T-cell (primary cell): ENCODE measurements at regions not wholly inside any gene's neighbourhood (a gene's known extent, or its start where the extent isn't known, plus 50 kb on each side); places are given as distances from the start of the nearest gene placed in this dataset.
"Not testable (repeated sequence)": the region's sequence is repeated elsewhere in the genome, so short reads cannot be mapped to it uniquely, and the experiment has no call there.

Experiments used
- ATAC-seq, 4 experiments: fragments of 200-7000 bp in 3 of 4; fragments of 150-1000 bp in 1 of 4; cut with Tn5 transposase; replicated peaks in 1 of 4; 1 replicate in 3 of 4; 2 replicates in 1 of 4; pipeline ENCODE4 v1.10.0; 2021; ENCODE audit warnings: moderate library complexity in 3 of 4, mild to moderate bottlenecking in 2 of 4, moderate number of reproducible peaks in 1 of 4
- CTCF ChIA-PET, 2 donors: fragments of 300-600 bp; sonication (Branson Sonifier 250); formaldehyde crosslinking; loops; one replicate each; lab custom pipeline; 2022; ENCODE audit warnings: antibody characterized with exemption in 2 of 2; lab: Charles Lee
- POLR2A ChIA-PET, 2 donors: fragments of 300-600 bp; sonication (Branson Sonifier 250); formaldehyde crosslinking; loops; one replicate each; lab custom pipeline; 2022; ENCODE audit warnings: antibody characterized with exemption in 2 of 2; lab: Charles Lee
- DNase-seq, 35 experiments: peaks; one replicate each; pipeline versions ENCODE4 v3.0.0 to v3.0.0-alpha.2; 2013 to 2023
- H3K27ac ChIP-seq: one replicate; pipeline ENCODE4 v1.5.1; 2013; ENCODE audit warnings: low read length
- H3K27me3 ChIP-seq, 2 experiments: replicated peaks in 1 of 2; 1 replicate in 1 of 2; 2 replicates in 1 of 2; pipeline versions ENCODE4 v1.6.1 to v1.7.0; 2013; ENCODE audit warnings: low read length in 1 of 2, mixed read lengths in 1 of 2; ENCODE audit not compliant: control insufficient read depth in 2 of 2, insufficient read depth in 2 of 2; ENCODE audit errors: extremely low read depth in 1 of 2
- H3K36me3 ChIP-seq, 2 donors: 1 replicate in 1 of 2; 2 replicates in 1 of 2; pipeline versions ENCODE4 v1.6.1 to v1.7.0; 2013; ENCODE audit warnings: low read length in 1 of 2; ENCODE audit not compliant: control insufficient read depth in 2 of 2, insufficient read depth in 1 of 2; ENCODE audit errors: extremely low read depth in 1 of 2
- H3K4me1 ChIP-seq, 2 experiments: 1 replicate in 1 of 2; 2 replicates in 1 of 2; pipeline versions ENCODE4 v1.6.1 to v1.7.0; 2013; ENCODE audit warnings: low read length in 2 of 2, mixed read lengths in 1 of 2; ENCODE audit not compliant: insufficient read depth in 2 of 2, control insufficient read depth in 1 of 2; ENCODE audit errors: extremely low read depth in 1 of 2
- H3K4me3 ChIP-seq, 2 donors: 1 replicate in 1 of 2; 2 replicates in 1 of 2; pipeline versions ENCODE4 v1.5.1 to v1.7.0; 2013; ENCODE audit warnings: mild to moderate bottlenecking in 2 of 2, low read length in 1 of 2, moderate library complexity in 1 of 2; ENCODE audit not compliant: control insufficient read depth in 1 of 2; ENCODE audit errors: extremely low read depth in 1 of 2
- H3K9me3 ChIP-seq: 2 replicates; pipeline ENCODE4 v1.7.0; 2013
- H3K27ac Mint-ChIP-seq, 2 donors: one replicate each; pipeline ENCODE4 v1.8.0; 2020 to 2021; ENCODE audit warnings: mild to moderate bottlenecking in 2 of 2, mixed read lengths in 2 of 2
- H3K27me3 Mint-ChIP-seq, 2 donors: one replicate each; pipeline ENCODE4 v1.8.0; 2021 to 2022; ENCODE audit warnings: mixed read lengths in 2 of 2
- H3K36me3 Mint-ChIP-seq: one replicate; pipeline ENCODE4 v1.8.0; 2021; ENCODE audit warnings: mixed read lengths
- H3K4me1 Mint-ChIP-seq, 3 donors: one replicate each; pipeline ENCODE4 v1.8.0; 2020 to 2022; ENCODE audit warnings: mixed read lengths in 3 of 3, mild to moderate bottlenecking in 1 of 3
- H3K4me3 Mint-ChIP-seq, 3 donors: one replicate each; pipeline ENCODE4 v1.8.0; 2020 to 2022; ENCODE audit warnings: mild to moderate bottlenecking in 3 of 3, mixed read lengths in 3 of 3, moderate library complexity in 3 of 3
- H3K9me3 Mint-ChIP-seq, 3 donors: one replicate each; pipeline ENCODE4 v1.8.0; 2020 to 2022; ENCODE audit warnings: mixed read lengths in 3 of 3
- WGBS: methylation state at CpG from one replicate; pipeline ENCODE4 v1.1.5; 2013; ENCODE audit warnings: missing lambda C conversion rate; ENCODE audit not compliant: insufficient coverage; 5-methylcytosine and 5-hydroxymethylcytosine counted together

GRCh38 chr3:89947337-89947954, 840.0 kb downstream of the EPHA3 start:
- H3K27me3 Mint-ChIP-seq = no peaks in the 10 kb centered on the region
- ChIA-PET POLR2A (no interaction called here), CTCF (no interaction called here)
- no peak overlapping the region for H3K4me3 ChIP-seq
- no peaks in the 10 kb centered on the region for H3K36me3 Mint-ChIP-seq
- no peaks in the 10 kb centered on the region for H3K9me3 ChIP-seq
- no peaks in the 10 kb centered on the region for H3K36me3 ChIP-seq
- H3K4me1 Mint-ChIP-seq = no peaks in the 10 kb centered on the region
- no peaks in the 10 kb centered on the region for H3K27me3 ChIP-seq
- no peaks in the 10 kb centered on the region for H3K4me1 ChIP-seq
- H3K27ac ChIP-seq = no peak overlapping the region
- no peak for DNase-seq
- peaks cover 5 to 12% (median 9%) of the 10 kb centered on the region in 3 donors for H3K9me3 Mint-ChIP-seq
- H3K4me3 Mint-ChIP-seq = no peak overlapping the region
- H3K27ac Mint-ChIP-seq = no peak overlapping the region
- no peak for ATAC-seq
- 73% methylated on average over 5 of the region's 5 CpGs for WGBS

DNA sequence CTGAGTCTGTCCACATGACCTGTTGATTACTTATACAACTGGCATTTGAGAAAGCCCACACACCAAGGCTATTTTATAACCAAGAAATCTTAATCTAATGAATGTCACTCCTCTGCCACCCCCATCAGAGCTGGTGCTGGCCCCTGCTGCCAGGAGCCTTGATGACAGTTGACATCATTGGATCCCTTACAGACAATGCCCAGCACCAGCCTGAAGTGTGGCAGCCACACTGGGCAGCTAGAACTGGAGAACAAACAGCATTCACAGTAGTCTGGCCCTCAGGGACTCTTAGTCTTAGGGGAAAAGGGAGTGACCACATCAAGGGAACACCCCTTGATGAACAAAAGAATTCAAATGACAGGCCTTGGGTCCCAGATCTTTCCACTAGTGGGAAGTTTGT, 840.6 kb downstream of the EPHA3 start:
- H3K27ac Mint-ChIP-seq = no peak overlapping the region

GRCh38 chr3:89950772-89951171, 843.4 kb downstream of the EPHA3 start:
- Histone ChIP-seq H3K36me3 (no peaks in the 10 kb centered on the region), H3K4me3 (no peak overlapping the region), H3K27me3 (no peaks in the 10 kb centered on the region), H3K9me3 (peaks cover 3% of the 10 kb centered on the region), H3K27ac (no peak overlapping the region), H3K4me1 (no peaks in the 10 kb centered on the region)
- H3K9me3 Mint-ChIP-seq = peaks cover 5 to 12% (median 11%) of the 10 kb centered on the region in 3 donors
- DNase-seq = no peak
- no peaks in the 10 kb centered on the region for H3K27me3 Mint-ChIP-seq
- no peak for ATAC-seq
- no peak overlapping the region for H3K4me3 Mint-ChIP-seq
- WGBS = no CpG with 5 or more reads among the region's 1 CpG
- H3K4me1 Mint-ChIP-seq = no peaks in the 10 kb centered on the region
- H3K36me3 Mint-ChIP-seq = no peaks in the 10 kb centered on the region
- POLR2A ChIA-PET = no interaction called here
- CTCF ChIA-PET = no interaction called here
- no peak overlapping the region for H3K27ac Mint-ChIP-seq

More for the DNA sequence above, 840.6 kb downstream of the EPHA3 start:
- Mint-ChIP-seq H3K27me3 (no peaks in the 10 kb centered on the region), H3K9me3 (peaks cover 5 to 12% (median 9%) of the 10 kb centered on the region in 3 donors), H3K36me3 (no peaks in the 10 kb centered on the region), H3K4me1 (no peaks in the 10 kb centered on the region), H3K4me3 (no peak overlapping the region)
- Histone ChIP-seq H3K4me1 (no peaks in the 10 kb centered on the region), H3K36me3 (no peaks in the 10 kb centered on the region), H3K9me3 (no peaks in the 10 kb centered on the region), H3K27ac (no peak overlapping the region), H3K27me3 (no peaks in the 10 kb centered on the region), H3K4me3 (no peak overlapping the region)
- no peak for ATAC-seq
- CTCF ChIA-PET = no interaction called here
- POLR2A ChIA-PET = no interaction called here
- DNase-seq = no peak

DNA sequence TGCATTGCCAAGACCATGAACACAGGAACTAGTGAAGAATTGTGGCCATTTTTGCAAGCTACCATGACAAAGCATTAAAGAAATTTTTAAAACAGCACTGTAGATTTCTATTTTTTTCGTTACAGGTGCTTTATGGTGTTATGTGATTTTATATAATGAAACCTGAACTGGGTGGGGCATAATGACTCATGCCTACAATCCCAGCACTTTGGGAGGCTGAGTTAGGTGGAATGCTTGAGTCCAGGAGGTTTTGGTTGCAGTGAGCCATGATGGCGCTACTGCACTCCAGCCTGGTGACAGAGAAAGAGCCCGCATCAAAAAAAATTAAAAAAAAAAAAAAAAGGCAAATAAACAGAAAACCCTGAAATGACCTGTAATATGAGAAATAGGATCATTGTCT, 846.7 kb downstream of the EPHA3 start:
- no peak for ATAC-seq
- Histone ChIP-seq H3K27me3 (no peaks in the 10 kb centered on the region), H3K4me3 (no peak overlapping the region), H3K36me3 (no peaks in the 10 kb centered on the region), H3K4me1 (no peaks in the 10 kb centered on the region), H3K9me3 (peaks cover 4% of the 10 kb centered on the region), H3K27ac (no peak overlapping the region)
- Mint-ChIP-seq H3K27me3 (no peaks in the 10 kb centered on the region), H3K36me3 (no peaks in the 10 kb centered on the region), H3K4me3 (no peak overlapping the region), H3K9me3 (peaks cover 5 to 13% (median 7%) of the 10 kb centered on the region in 3 donors), H3K4me1 (no peaks in the 10 kb centered on the region), H3K27ac (no peak overlapping the region)
- ChIA-PET CTCF (no interaction called here), POLR2A (no interaction called here)
- no peak for DNase-seq
- WGBS = 40% methylated on average over 1 of the region's 3 CpGs

DNA sequence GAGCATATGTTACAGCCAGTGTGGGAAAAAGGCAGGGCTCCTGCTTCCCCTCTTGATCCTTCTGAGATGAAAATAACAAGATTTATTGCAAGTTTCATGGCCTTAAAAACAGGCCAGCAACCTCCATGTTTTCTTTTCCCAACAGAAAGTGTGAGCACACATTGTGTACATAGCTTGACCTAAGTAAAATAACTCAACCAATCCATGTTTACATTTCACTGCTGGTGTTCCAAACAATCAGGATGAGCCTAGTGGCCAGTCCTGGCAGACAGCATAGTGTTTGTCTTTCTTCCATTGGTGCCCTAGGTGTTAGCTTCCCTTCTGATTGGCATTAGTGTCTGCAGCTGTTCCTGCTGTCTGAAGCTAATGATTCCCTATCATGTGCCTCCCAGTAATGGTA, 847.7 kb downstream of the EPHA3 start:
- Histone ChIP-seq H3K4me3 (no peak overlapping the region), H3K27me3 (no peaks in the 10 kb centered on the region), H3K27ac (no peak overlapping the region), H3K4me1 (no peaks in the 10 kb centered on the region), H3K9me3 (peaks cover 4% of the 10 kb centered on the region), H3K36me3 (no peaks in the 10 kb centered on the region)
- no peaks in the 10 kb centered on the region for H3K4me1 Mint-ChIP-seq
- CTCF ChIA-PET = no interaction called here
- no peak overlapping the region for H3K27ac Mint-ChIP-seq
- DNase-seq (no peak), ATAC-seq (no peak)
- no peaks in the 10 kb centered on the region for H3K27me3 Mint-ChIP-seq
- no peaks in the 10 kb centered on the region for H3K36me3 Mint-ChIP-seq
- H3K4me3 Mint-ChIP-seq = no peak overlapping the region
- peaks cover 2 to 13% (median 5%) of the 10 kb centered on the region in 3 donors for H3K9me3 Mint-ChIP-seq
- POLR2A ChIA-PET = no interaction called here

DNA sequence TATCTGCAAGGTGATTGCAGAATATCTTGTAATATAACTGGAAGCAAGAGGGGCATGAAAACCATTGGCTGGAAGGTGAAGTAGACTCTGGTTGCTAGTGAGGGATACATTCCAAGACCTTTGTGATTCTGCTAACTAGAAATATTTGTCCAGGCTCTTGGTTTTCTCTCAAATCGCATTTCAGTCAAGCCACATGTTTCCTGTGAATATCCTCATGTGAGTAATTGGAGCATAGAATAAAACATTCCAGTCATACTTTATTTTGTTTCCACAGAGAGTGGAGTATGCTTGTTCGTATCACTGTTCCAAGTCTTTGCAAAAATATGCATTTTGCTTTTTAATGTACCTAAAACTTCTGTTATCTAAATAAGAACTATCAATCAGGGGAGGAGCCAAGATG, 850.0 kb downstream of the EPHA3 start:
- Histone ChIP-seq H3K9me3 (peaks cover 4% of the 10 kb centered on the region), H3K27ac (no peak overlapping the region), H3K4me1 (no peaks in the 10 kb centered on the region), H3K36me3 (no peaks in the 10 kb centered on the region), H3K27me3 (no peaks in the 10 kb centered on the region), H3K4me3 (no peak overlapping the region)
- Mint-ChIP-seq H3K4me3 (no peak overlapping the region), H3K27me3 (no peaks in the 10 kb centered on the region), H3K36me3 (no peaks in the 10 kb centered on the region), H3K4me1 (no peaks in the 10 kb centered on the region), H3K9me3 (peaks cover 0 to 13% (median 2%) of the 10 kb centered on the region in 3 donors), H3K27ac (no peak overlapping the region)
- ATAC-seq (no peak), DNase-seq (no peak)
- ChIA-PET POLR2A (no interaction called here), CTCF (no interaction called here)
- WGBS = no CpG with 5 or more reads among the region's 2 CpGs

DNA sequence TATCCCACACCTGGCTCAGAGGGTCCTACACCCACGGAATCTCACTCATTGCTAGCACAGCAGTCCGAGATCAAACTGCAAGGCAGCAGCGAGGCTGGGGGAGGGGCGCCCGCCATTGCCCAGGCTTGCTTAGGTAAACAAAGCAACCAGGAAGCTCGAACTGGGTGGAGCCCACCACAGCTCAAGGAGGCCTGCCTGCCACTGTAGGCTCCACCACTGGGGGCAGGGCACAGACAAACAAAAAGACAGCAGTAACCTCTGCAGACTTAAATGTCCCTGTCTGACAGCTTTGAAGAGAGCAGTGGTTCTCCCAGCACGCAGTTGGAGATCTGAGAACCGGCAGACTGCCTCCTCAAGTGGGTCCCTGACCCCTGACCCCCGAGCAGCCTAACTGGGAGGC, 850.7 kb downstream of the EPHA3 start:
- no CpG with 5 or more reads among the region's 9 CpGs for WGBS
- H3K4me1 Mint-ChIP-seq, CTCF ChIA-PET, H3K4me3 Mint-ChIP-seq, H3K36me3 Mint-ChIP-seq, H3K4me3 ChIP-seq, H3K27me3 Mint-ChIP-seq, POLR2A ChIA-PET, H3K9me3 ChIP-seq, H3K27ac ChIP-seq, ATAC-seq, H3K36me3 ChIP-seq, DNase-seq, H3K27me3 ChIP-seq, H3K4me1 ChIP-seq, H3K27ac Mint-ChIP-seq: not testable (repeated sequence)
- peaks cover 0 to 13% (median 2%) of the 10 kb centered on the region in 3 donors for H3K9me3 Mint-ChIP-seq
